HG03558 (cell line): ENCODE measurements at regions not wholly inside any gene's neighbourhood (a gene's known extent, or its start where the extent isn't known, plus 50 kb on each side); places are given as distances from the start of the nearest gene placed in this dataset.
"Not testable (repeated sequence)": the region's sequence is repeated elsewhere in the genome, so short reads cannot be mapped to it uniquely, and the experiment has no call there.

Experiments
- ATAC-seq: cut with Tn5 transposase; IDR thresholded peaks from one replicate; pipeline ENCODE4 v1.9.1; 2021; ENCODE audit warnings: moderate number of reproducible peaks; ENCODE audit not compliant: unreplicated experiment; ENCODE audit errors: extremely low read depth

GRCh38 chr9:26133537-26133936 is 455.3 kb upstream of the TUSC1 start:
- ATAC-seq, result no peak

GRCh38 chr9:26132746-26133312 is 454.6 kb upstream of the TUSC1 start:
- ATAC-seq, result no peak

DNA sequence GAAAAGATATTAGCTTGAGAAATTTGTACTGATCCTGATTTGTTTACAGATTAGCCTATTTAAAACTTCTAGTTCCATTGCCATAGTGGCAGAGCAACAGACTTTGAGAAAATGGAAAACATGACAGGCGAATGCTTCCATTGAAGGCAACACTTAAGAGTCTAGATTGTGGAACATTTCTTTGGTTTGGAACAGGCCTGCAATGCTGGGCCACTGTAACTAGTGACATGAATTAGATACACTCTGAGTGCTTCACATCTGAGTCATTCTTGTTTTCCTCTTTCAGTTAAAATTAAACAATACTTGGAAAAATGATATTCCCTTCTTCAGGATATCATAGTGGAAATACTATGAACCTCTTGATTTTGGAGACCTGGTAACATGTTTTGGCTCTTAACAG is 453.6 kb upstream of the TUSC1 start:
- ATAC-seq, result no peak

DNA sequence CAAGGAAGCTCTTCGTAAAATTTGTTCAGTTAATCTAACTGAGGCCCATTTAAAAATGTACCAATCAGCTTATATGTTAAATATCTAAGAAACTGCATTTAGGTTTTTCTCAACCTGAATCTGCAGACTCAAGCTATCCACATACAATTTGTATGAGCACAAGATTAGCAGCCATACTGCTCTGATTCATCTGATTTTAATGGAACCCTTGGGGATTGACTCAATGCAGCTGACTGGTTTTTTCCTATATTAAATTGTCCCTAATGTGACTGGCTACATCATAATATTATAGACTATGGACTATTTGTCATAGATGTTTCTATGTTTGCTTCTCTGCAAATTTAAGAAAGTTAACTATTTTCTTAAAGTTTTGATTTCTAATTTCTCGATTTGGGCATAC is 451.0 kb upstream of the TUSC1 start:
- ATAC-seq, result no peak

GRCh38 chr9:26125693-26126092 is 447.4 kb upstream of the TUSC1 start:
- no peak for ATAC-seq

DNA sequence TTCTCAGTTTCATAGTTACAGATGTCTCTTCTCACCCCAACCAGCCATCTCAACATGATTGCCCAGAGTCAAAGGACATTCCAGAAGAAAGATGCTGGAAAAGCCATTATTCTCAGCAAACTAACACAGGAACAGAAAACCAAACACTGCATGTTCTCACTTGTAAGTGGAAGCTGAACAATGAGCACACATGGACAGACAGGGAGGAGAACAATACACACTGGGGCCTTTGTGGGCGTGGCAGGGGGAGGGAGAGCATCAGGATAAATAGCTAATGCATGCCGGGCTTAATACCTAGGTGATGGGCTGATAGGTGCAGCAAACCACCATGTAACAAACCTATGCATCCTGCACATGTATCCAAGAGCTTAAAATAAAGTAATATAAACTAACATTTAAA is 437.8 kb upstream of the TUSC1 start:
- ATAC-seq, result not testable (repeated sequence)

DNA sequence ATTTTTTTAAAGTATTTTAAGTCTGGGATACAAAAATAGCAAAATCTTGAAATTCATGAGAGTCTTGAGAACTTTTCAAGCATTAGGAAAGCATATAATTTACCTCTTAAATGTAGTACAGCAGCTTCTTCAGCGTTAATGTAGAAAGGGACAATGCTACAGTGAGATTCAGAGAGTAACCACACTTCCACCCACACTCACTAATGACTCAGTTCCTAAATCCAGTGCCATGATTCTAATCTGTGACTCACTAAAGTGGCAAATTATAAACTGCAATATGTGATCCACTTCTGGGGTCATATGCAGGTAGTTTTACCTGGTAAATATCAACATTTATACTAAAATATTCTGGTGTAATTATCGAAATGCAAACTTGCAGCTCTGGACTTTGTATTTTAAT is 434.5 kb upstream of the TUSC1 start:
- ATAC-seq, result no peak

- ATAC-seq, result no peak
These were observed 408.2 kb upstream of the TUSC1 start for GRCh38 chr9:26086396-26086795.

DNA sequence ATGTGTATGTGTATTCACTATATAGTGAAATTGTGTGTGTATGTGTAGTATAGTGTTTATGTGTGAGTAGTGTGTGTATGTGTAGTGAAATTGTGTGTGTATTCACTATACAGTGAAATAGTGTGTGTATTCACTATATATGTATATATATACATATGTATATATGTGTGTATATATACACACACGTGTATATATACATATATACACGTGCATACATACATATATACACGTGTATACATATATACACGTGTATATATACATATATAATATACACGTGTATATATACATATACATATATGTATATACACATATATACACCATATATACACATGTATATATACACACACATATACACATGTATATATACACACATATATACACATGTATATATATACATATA is 403.6 kb upstream of the TUSC1 start:
- no peak for ATAC-seq

- ATAC-seq, result no peak
These were observed 400.5 kb upstream of the TUSC1 start for GRCh38 chr9:26078706-26079105.

DNA sequence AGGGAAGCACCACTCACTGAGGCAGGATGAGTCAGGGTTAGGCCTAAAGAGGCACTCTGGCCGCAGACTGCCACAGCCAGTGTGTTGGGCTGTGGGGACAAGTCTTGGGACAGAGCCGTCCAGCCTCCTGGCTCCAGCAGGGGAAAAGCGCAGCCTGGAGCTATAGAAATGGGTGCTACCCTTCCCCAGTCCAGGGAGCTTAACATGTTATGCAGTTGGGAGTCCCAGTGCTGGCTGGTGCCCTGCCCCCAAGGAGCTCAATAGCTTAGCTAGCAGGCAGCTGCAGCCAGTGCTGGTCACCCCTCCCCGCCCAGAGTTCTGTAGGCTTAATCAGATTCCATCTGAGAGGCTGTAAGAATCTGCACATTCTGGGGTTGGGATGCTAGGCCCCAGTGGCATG is 399.6 kb upstream of the TUSC1 start:
- no peak for ATAC-seq

- no peak for ATAC-seq
These were observed 389.4 kb upstream of the TUSC1 start for GRCh38 chr9:26067608-26068007.

GRCh38 chr9:26066237-26066636 is 388.0 kb upstream of the TUSC1 start:
- no peak for ATAC-seq

GRCh38 chr9:26061948-26062575 is 383.8 kb upstream of the TUSC1 start:
- ATAC-seq, result no peak

DNA sequence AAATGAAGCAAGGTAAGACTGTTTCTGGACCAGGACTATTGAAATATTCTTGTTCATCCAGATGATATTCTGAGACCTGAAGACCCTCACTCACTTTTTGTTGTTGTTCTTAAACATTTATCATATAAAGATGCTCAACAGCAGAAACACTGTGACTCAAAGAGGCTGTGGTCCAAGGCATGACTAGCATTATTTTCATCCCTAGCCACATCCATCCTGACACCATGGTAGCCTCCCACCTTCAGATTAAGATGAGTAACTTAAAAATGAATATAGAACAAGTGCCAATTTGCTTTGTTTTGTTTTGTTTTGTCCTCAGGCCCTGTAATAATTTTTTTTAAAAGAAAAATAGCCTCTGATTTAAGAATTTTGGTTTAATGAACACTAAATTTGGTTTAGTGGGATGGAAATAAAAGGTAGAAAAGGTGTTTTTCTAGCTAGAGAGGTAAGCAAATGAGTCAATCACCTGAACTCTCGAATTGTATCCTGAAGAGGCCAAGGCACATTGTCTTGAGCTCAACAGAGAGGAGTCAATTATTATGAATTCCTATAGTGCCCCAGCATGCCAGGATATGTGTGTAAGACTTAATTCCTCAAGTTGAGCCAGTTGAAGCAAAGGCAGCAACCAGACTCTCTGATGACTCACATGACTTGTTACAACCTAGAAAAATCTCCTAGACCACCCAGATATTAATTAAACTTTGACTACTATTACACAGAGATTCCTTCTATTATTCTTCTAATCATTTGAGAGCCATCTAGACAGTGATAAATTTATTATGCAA is 380.1 kb upstream of the TUSC1 start:
- ATAC-seq, result no peak

DNA sequence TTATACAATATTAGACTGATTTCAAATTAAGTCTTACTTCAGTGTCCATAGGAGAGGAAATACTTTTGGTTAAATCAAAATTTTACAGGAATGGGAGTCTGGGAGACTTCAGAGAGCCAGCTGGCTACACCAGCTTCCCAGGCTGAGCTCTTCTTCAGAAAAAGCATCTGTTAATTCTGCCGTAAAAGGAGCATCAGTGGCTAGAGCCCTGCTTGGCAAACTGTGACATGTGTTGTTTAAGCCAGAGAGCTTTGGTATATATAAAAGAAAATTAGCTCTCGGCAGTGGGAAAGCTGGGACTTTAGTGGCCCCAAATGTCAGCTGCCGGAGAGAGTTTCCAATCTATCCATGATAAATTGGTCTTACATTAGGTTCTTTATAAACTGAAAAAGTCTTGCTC is 378.8 kb upstream of the TUSC1 start:
- ATAC-seq, result no peak

DNA sequence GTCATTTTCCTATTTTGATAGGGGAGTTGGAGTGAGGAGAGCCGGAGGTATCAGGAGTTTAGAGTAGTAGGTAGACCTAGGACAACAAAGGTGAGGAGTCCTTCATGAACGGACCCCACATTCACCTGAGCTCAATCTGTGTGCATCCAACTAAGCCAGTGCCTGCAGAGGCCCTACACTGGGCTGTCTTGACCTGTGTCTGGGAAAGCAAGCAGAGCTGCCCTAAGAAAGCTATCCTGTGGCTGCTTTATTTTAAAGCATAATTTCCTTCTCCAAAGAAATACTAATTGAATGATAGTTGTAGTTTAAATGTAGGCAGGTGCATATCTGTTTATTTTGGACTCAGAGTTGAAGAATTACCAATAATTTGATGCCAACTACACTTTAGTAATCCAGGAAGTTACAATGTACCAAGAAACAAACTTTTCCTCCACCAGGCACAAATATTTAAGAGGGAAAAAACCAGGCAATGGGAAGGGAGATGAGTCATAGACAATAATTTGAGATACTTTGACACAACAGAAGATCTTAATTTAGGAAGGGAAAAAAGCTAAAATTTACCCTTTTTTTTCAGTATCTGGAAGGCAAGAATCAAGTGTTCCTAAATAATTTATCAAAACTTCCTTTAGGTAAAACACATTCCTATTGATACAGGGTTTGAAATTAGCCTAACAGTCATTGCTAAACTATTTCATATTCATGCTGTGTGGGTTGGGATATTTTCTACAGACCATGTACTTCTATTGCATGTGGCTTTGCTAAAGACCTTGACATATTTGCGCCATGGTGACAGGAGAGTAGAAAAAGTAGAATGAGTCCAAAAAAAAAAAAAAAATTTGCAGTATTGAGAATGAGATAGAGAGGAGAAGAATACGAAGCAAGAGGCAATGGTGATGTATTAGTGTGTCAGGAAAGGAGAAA is 376.6 kb upstream of the TUSC1 start:
- ATAC-seq, result no peak

DNA sequence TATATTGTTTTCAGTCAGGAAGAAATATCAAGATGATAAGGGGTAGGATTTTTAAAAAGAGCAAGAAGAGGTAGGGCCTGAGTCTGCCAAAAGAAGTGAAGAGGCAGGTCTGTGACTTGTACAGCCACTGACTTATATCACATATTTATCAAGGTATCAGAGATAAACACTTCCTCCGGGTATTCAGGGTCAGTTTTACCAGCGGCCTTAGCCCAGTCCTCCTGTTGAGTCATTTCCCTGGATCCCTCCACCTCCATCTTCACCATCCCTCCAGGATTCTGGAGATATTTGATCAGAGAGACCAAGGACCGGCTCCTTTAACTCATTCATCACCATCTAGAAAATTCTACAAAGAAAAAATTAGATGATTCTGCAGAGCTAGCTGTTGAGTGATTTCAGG is 375.7 kb upstream of the TUSC1 start:
- ATAC-seq, result no peak

DNA sequence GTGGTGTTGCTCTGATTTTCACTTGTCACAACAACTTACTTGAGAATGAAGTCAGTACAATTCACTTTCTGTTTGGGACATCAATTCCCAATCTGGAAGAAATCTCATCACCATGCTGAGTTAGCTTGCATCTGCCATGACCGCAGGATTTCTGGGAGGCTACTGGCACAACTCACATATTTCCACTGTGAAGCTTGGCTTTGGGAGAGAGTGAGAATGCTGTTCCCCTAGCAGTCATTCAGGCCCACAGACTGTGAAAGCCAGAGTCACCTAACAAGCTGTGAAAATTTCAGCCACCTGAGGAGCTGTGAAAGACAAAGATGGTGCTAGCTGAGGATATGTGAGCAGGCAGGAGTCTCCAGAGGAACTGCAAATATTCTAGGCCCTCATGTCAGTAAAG is 365.2 kb upstream of the TUSC1 start:
- ATAC-seq, result no peak

GRCh38 chr9:26034786-26035185 is 356.5 kb upstream of the TUSC1 start:
- no peak for ATAC-seq

GRCh38 chr9:26033336-26033735 is 355.1 kb upstream of the TUSC1 start:
- ATAC-seq, result no peak
